ENCODE measurements at regions not wholly inside any gene's neighbourhood (a gene's known extent, or its start where the extent isn't known, plus 50 kb on each side); places are given as distances from the start of the nearest gene placed in this dataset.

- no peaks in the 10 kb centered on the region for H3K4me1 ChIP-seq
- no peak overlapping the region for H3K4me2 ChIP-seq (ENCODE audit: low read length)
- H3K9me3 ChIP-seq (ENCODE audit: control insufficient read depth, low read length): no peaks in the 10 kb centered on the region
- no peaks in the 10 kb centered on the region for H3K27me3 ChIP-seq (ENCODE audit: control insufficient read depth, insufficient read depth, low read length)
- H3K4me3 ChIP-seq (ENCODE audit: low read depth, low read length): no peak overlapping the region
- no peaks in the 10 kb centered on the region for H3K79me2 ChIP-seq
- H3K27ac ChIP-seq: no peak overlapping the region
- H3K36me3 ChIP-seq (ENCODE audit: control insufficient read depth, insufficient read depth, low read length): no peaks in the 10 kb centered on the region
- TF ChIP-seq CTCF (IDR thresholded peaks at IDR 0.05): no peak
- H2AFZ ChIP-seq: no peak overlapping the region
- no peak overlapping the region for H3K9ac ChIP-seq
Measured at GRCh38 chr17:54280741-54281140, 458.0 kb downstream of the KIF2B start.

- TF ChIP-seq CTCF (IDR thresholded peaks at IDR 0.05): no peak
Measured at GRCh38 chr17:54282886-54283285, 460.2 kb downstream of the KIF2B start.

GRCh38 chr17:54307351-54307750 lies 484.6 kb downstream of the KIF2B start:
- Histone ChIP-seq H3K4me1 (no peaks in the 10 kb centered on the region), H3K27ac (no peak overlapping the region), H3K9me3 (ENCODE audit: control insufficient read depth, low read length) (no peaks in the 10 kb centered on the region), H3K4me2 (ENCODE audit: low read length) (no peak overlapping the region), H2AFZ (no peak overlapping the region), H3K9ac (no peak overlapping the region), H3K36me3 (ENCODE audit: control insufficient read depth, insufficient read depth, low read length) (no peaks in the 10 kb centered on the region), H3K4me3 (ENCODE audit: low read depth, low read length) (no peak overlapping the region), H3K27me3 (ENCODE audit: control insufficient read depth, insufficient read depth, low read length) (no peaks in the 10 kb centered on the region), H3K79me2 (no peaks in the 10 kb centered on the region)
- TF ChIP-seq CTCF (IDR thresholded peaks at IDR 0.05): no peak

More at GRCh38 chr17:54282886-54283285, 460.2 kb downstream of the KIF2B start:
- no peak overlapping the region for H3K27ac ChIP-seq
- H3K4me2 ChIP-seq (ENCODE audit: low read length): no peak overlapping the region
- H3K36me3 ChIP-seq (ENCODE audit: control insufficient read depth, insufficient read depth, low read length): no peaks in the 10 kb centered on the region
- H3K79me2 ChIP-seq: no peaks in the 10 kb centered on the region
- H3K4me3 ChIP-seq (ENCODE audit: low read depth, low read length): no peak overlapping the region
- no peaks in the 10 kb centered on the region for H3K4me1 ChIP-seq
- H3K9me3 ChIP-seq (ENCODE audit: control insufficient read depth, low read length): no peaks in the 10 kb centered on the region
- no peak overlapping the region for H3K9ac ChIP-seq
- H3K27me3 ChIP-seq (ENCODE audit: control insufficient read depth, insufficient read depth, low read length): no peaks in the 10 kb centered on the region
- no peak overlapping the region for H2AFZ ChIP-seq

- TF ChIP-seq CTCF (IDR thresholded peaks at IDR 0.05): no peak
- no peak overlapping the region for H3K4me3 ChIP-seq (ENCODE audit: low read depth, low read length)
- no peaks in the 10 kb centered on the region for H3K79me2 ChIP-seq
- no peaks in the 10 kb centered on the region for H3K4me1 ChIP-seq
- H3K9me3 ChIP-seq (ENCODE audit: control insufficient read depth, low read length): no peaks in the 10 kb centered on the region
- H3K27me3 ChIP-seq (ENCODE audit: control insufficient read depth, insufficient read depth, low read length): no peaks in the 10 kb centered on the region
- no peak overlapping the region for H3K9ac ChIP-seq
- no peak overlapping the region for H3K27ac ChIP-seq
- H2AFZ ChIP-seq: no peak overlapping the region
- H3K4me2 ChIP-seq (ENCODE audit: low read length): no peak overlapping the region
- no peaks in the 10 kb centered on the region for H3K36me3 ChIP-seq (ENCODE audit: control insufficient read depth, insufficient read depth, low read length)
Measured at GRCh38 chr17:54324813-54325212, 502.1 kb downstream of the KIF2B start.

GRCh38 chr17:54339731-54340130 lies 517.0 kb downstream of the KIF2B start:
- no peaks in the 10 kb centered on the region for H3K27me3 ChIP-seq (ENCODE audit: control insufficient read depth, insufficient read depth, low read length)
- H3K9ac ChIP-seq: no peak overlapping the region
- no peaks in the 10 kb centered on the region for H3K36me3 ChIP-seq (ENCODE audit: control insufficient read depth, insufficient read depth, low read length)
- no peak overlapping the region for H3K4me2 ChIP-seq (ENCODE audit: low read length)
- no peaks in the 10 kb centered on the region for H3K4me1 ChIP-seq
- H3K79me2 ChIP-seq: no peaks in the 10 kb centered on the region
- H3K4me3 ChIP-seq (ENCODE audit: low read depth, low read length): no peak overlapping the region
- H2AFZ ChIP-seq: no peak overlapping the region
- TF ChIP-seq CTCF (IDR thresholded peaks at IDR 0.05): no peak
- no peaks in the 10 kb centered on the region for H3K9me3 ChIP-seq (ENCODE audit: control insufficient read depth, low read length)
- no peak overlapping the region for H3K27ac ChIP-seq

Data from parathyroid adenoma (tissue), 2 donors.